ENCODE measurements at regions not wholly inside any gene's neighbourhood (a gene's known extent, or its start where the extent isn't known, plus 50 kb on each side); places are given as distances from the start of the nearest gene placed in this dataset.

DNA sequence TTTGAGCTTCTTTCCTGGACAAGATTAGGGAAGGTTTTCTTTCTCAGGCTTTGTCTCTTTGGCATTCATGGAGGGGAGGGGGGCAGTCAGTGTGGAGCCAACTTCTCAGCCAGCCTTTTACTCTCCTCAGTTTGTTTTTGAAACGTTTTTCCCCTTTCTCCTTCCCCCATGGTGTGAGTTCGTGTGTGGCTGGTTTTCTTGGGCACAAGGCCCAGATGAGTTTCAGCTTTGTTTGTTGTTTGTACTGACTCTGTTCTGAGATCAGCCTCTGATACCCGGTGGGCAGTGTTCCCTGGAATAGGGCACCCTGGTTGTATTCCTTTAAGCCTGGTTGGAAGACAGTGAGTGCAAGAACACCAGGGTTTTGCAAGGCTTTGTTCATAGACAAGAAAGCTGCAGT lies 168.2 kb upstream of the RARB start:
- no peak for DNase-seq

- DNase-seq: no peak
These were observed 165.7 kb upstream of the RARB start for GRCh38 chr3:25262322-25262721.

GRCh38 chr3:25265284-25265683 lies 162.8 kb upstream of the RARB start:
- DNase-seq: no peak

GRCh38 chr3:25266677-25267076 lies 161.4 kb upstream of the RARB start:
- DNase-seq: no peak

GRCh38 chr3:25272090-25272489 lies 156.0 kb upstream of the RARB start:
- no peak for DNase-seq

- no peak for DNase-seq
These were observed 154.4 kb upstream of the RARB start for GRCh38 chr3:25273582-25274171.

DNA sequence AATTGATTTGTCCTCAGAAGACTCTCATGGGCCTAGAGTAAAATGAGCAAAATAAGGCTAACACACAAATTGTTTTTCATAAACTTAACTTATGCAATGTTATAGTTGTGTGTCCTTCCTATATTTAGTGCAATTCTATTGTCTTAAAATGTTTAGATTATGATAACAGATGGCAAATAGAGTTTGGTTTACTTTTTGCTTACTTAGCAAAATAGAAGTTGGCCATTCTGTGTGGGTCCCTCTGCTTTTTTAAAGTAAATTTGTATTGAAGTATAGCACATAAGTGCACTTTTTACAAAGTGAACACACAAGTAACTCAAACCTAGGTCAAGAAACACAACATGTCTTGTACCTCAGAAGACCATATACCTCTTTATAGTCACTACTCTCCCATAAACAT lies 150.6 kb upstream of the RARB start:
- DNase-seq: no peak

DNA sequence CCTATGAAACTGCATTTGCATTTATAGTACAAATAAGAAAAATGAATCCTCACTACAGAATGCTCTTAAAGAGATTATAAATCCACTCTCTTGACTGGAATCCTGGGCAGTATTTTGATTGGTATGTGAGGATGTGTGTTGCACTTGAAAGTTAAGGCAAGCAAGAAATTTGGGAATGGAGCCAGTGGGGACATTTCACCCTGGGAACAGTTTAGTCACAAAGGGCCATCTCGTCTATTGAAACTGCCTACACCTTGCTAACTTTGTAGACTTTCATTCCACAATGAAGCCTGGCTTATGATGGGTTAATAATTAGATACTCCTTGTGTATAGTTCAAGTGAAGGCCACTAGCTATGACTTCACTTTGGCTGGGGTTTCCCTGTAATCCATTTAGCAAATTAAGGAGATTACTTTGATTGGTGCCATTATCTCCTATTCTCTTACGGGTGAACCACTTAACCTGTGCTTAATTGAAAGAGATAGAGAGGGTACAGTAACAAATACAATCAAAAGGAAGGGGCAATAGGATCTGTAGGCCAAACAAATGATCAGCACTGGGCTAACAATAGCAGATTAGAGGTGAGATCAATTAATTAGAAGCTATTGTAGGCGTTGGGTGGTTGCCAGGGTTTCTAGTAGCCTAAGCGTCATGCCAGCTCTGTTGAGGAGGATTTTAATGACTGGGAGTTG lies 146.9 kb upstream of the RARB start:
- no peak for DNase-seq

DNA sequence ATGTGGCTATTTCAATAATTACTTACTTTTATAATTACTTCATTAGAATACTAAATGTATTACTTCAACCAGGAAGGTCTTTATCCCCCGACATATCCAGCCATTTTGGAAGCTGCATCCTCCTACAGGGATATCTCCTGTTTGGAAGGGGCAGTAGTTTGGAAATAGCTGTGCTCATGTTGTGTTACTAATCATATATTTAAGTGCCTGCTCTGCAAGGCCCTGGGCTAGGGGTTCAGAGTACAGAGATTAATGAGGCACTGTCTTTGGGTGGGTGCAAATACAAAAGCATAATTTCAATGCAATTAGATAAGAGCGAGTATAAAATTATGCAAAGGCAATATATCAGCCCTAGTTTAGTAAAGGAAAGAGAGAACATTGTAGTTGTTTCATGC lies 146.3 kb upstream of the RARB start:
- no peak for DNase-seq

DNA sequence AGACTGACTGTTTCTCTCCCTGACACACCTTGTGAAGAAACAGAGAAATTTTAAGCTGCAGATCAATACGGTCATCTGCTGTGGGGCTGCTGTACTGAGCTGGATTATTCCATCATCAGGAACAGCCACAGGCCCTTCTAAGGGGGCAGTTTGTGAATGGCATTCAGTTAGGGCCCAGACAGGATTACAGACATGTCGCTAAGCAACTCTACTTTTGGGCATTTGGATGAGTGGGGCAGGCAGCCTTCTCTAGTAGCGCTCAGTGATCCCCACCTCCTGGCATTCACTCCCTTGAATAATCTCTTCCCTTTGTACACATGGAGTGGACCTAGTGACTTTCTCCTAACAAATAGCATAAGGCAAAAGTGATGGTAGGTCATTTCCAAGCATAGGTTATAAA lies 144.4 kb upstream of the RARB start:
- DNase-seq: no peak

- DNase-seq: no peak
These were observed 143.8 kb upstream of the RARB start for GRCh38 chr3:25284249-25284648.

DNA sequence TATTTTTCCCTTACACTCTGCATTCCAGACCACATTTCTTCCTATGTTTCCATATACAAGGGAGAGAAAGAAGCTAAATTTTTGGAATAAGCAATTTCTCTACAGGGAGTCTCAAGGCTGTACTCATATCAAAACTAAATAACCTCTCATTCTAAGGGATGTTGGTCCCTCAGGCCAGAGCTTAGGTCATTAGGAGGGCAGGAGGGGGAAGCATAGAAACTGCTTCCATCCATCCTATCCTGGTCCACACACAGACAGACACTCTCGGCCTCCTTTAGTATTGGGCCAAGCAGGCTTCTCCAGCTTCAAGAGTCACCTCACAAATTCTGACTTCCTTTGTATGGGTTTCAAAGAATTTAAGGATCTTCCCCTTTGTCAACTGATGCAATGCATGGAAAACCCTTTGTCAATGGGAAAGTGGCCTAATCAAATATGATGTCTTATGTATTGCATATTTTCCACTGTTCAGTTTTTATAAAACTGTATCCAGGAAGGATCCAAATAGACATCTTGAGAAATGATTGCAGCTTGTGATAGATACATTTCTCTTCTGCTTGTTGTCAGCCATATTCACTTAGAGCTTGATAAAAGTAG lies 140.7 kb upstream of the RARB start:
- no peak for DNase-seq

- DNase-seq: no peak
These were observed 139.7 kb upstream of the RARB start for GRCh38 chr3:25288413-25288812.

- no peak for DNase-seq
These were observed 138.9 kb upstream of the RARB start for GRCh38 chr3:25289156-25289555.

- DNase-seq: no peak
These were observed 138.4 kb upstream of the RARB start for GRCh38 chr3:25289663-25290062.

- no peak for DNase-seq
These were observed 136.6 kb upstream of the RARB start for GRCh38 chr3:25291481-25291905.

GRCh38 chr3:25292036-25292435 lies 136.0 kb upstream of the RARB start:
- DNase-seq: no peak

DNA sequence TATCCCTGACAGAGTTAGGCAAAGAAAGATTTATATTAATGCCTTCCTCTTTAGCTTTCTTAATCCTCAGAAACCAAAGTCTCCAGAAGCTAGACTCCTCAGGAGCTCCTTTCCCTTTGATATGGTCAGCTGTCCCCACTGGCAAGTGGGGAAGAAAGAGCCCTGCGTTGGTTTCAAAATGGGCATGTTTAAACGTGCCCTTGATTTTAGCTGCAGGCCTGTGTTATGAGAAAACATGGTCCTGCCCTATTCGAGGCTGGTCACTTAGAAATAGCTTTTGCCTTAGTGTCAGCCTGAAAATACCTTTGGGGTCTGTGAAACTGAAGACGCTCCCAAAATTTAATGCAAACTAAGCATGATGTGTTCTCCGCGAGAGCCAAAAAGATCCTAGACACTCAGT lies 135.5 kb upstream of the RARB start:
- DNase-seq: no peak

GRCh38 chr3:25293736-25294135 lies 134.3 kb upstream of the RARB start:
- no peak for DNase-seq

- no peak for DNase-seq
These were observed 133.8 kb upstream of the RARB start for GRCh38 chr3:25294169-25294805.

DNA sequence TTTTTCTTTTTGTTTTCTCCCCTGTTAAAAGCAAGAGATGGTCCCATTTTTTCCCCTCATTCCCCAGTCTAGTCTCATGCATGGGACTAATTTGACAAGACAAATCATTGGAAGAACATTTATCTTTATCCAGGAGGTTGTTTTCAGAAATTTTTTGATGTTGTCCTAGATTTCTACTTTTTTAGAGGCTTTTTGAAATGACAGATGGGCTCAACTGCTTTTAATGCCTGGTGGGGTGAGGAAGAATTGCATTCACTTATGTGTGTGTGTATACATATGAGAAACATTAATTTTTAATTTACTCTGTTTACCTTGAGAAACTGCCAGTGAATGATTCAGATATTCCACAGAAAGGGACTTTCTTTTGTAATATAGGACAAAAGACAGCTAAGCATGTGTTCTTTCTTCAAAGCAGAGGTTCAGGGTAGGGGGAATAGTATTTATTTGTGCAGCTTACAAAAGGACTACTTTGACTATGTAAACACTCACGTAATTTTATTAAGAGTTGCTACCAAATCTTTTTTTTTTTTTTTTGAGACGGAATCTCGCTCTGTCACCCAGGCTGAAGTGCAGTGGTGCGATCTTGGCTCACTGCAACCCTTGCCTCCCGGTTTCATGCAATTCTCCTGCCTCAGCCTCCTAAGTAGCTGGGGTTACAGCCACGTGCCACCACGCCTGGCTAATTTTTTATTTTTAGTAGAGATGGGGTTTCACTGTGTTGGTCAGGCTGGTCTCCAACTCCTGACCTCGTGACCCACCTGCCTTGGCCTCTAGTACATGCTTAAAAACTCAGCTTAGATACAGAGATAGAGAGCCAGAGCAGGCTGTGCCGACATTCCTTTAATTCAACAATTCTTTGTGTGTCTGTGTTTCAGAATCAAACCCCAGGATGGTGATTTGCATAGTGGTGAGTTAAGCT lies 130.1 kb upstream of the RARB start:
- DNase-seq: no peak

- no peak for DNase-seq
These were observed 127.9 kb upstream of the RARB start for GRCh38 chr3:25300141-25300540.

DNA sequence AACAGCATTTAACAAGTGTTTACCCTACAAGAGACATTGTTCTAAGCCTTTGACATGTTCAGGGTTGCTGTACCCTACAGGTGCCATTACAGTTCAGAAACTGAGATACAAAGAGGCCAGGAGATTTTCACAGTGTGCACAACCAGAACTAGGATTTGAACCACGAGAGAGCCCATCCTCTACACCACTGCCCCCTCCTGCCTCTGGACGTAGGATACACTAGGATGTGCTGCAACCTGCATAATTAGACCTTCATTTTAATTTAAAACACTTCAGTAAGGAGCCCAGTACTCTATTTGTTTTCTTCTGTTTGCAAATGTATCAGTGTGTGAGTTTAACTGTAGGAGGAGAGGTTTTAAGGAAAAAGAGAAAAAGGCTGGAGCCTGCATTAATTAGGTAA lies 123.1 kb upstream of the RARB start:
- no peak for DNase-seq

Data from EL (cell line).